ENCODE measurements at regions not wholly inside any gene's neighbourhood (a gene's known extent, or its start where the extent isn't known, plus 50 kb on each side); places are given as distances from the start of the nearest gene placed in this dataset.

DNA sequence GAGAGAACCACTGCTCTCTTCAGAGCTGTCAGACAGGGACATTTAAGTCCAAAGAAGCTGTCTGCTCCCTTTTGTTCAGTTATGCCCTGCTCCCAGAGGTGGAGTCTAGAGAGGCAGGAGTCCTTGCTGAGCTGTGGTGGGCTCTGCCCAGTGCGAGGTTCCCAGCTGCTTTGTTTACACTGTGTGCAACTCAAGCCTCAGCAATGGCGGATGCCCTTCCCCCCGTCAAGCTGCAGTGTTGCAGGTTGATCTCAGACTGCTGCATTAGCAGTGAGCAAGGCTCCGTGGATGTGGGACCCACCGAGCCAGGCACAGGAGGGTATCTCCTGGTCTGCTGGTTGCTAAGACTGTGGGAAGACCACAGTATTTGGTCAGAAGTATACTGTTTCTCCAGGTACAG lies 438.9 kb downstream of the ARL4A start:
- TF ChIP-seq ZFX (IDR thresholded peaks at IDR 0.05; ENCODE audit: borderline replicate concordance) (no peak), CTCF (IDR thresholded peaks at IDR 0.05) (no peak)

Measured in 22Rv1 (cell line).